ENCODE measurements at regions not wholly inside any gene's neighbourhood (a gene's known extent, or its start where the extent isn't known, plus 50 kb on each side); places are given as distances from the start of the nearest gene placed in this dataset.

- TF ChIP-seq POLR2AphosphoS5 (IDR thresholded peaks at IDR 0.05; ENCODE audit: low read depth, low read length) (no peak), REST (IDR thresholded peaks at IDR 0.05; ENCODE audit: insufficient read depth in 1 of 2, low read depth in 2 of 2, low read length in 1 of 2) (no peak), SIN3A (IDR thresholded peaks at IDR 0.05; ENCODE audit: borderline replicate concordance, insufficient read depth, low read depth, low read length) (no peak), TCF7L2 (IDR thresholded peaks at IDR 0.05; ENCODE audit: low read depth, low read length) (no peak), CTCF (IDR thresholded peaks at IDR 0.05) (no peak)
- H3K27me3 ChIP-seq (ENCODE audit: control insufficient read depth, insufficient read depth, low read length) = no peaks in the 10 kb centered on the region
- no peaks in the 10 kb centered on the region for H3K9me3 ChIP-seq (ENCODE audit: control insufficient read depth, insufficient read depth, low read depth, low read length)
- CTCF ChIA-PET = no interaction called here
- in situ Hi-C loops (cut with HindIII; ENCODE audit: low pct_unique_long_range_greater_than_20kb, low sequenced_read_pairs) = no loop called here
- H3K27ac ChIP-seq (ENCODE audit: low read length) = no peak overlapping the region
- ATAC-seq (no peak), DNase-seq (ENCODE audit: low read depth, low spot score) (no peak)
- no peaks in the 10 kb centered on the region for H3K36me3 ChIP-seq (ENCODE audit: control insufficient read depth, insufficient read depth, low read length)
- no peaks in the 10 kb centered on the region for H3K4me1 ChIP-seq (ENCODE audit: control insufficient read depth, insufficient read depth, low read length)
- no peak overlapping the region for H3K4me3 ChIP-seq (ENCODE audit: low read depth in 2 of 2, low read length in 2 of 2)
- POLR2A ChIA-PET = no interaction called here
- BruUV-seq (replicated peaks) = no TSS peak
- intact Hi-C loops (cut with micrococcal nuclease; ENCODE audit: unreplicated experiment) = no loop called here
Measured at GRCh38 chr5:93930098-93930497, 188.7 kb upstream of the POU5F2 start.

DNA sequence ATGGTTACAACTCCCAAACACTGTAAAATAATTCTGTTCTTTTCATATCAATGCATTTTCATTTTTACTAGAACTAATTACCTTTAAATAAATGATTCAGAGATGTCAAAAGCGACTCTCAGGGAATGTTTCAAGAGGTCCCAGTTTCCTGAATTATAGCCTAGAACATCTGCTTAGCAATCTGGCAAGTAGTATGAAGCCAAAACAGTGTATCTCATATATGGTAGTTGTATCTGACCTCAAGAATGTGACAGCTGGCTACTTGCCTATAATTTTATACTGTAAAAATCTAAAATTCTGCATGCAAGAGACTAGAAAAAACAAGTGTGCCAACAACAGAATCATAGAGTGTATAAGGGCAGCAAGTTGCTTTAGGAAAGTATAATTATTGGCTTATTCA is 187.7 kb upstream of the POU5F2 start:
- Histone ChIP-seq H3K9me3 (ENCODE audit: control insufficient read depth, insufficient read depth, low read depth, low read length) (no peaks in the 10 kb centered on the region), H3K36me3 (ENCODE audit: control insufficient read depth, insufficient read depth, low read length) (no peaks in the 10 kb centered on the region), H3K4me1 (ENCODE audit: control insufficient read depth, insufficient read depth, low read length) (no peaks in the 10 kb centered on the region), H3K27ac (ENCODE audit: low read length) (no peak overlapping the region), H3K27me3 (ENCODE audit: control insufficient read depth, insufficient read depth, low read length) (no peaks in the 10 kb centered on the region), H3K4me3 (ENCODE audit: low read depth in 2 of 2, low read length in 2 of 2) (no peak overlapping the region)
- intact Hi-C loops (cut with micrococcal nuclease; ENCODE audit: unreplicated experiment) (no loop called here), in situ Hi-C loops (cut with HindIII; ENCODE audit: low pct_unique_long_range_greater_than_20kb, low sequenced_read_pairs) (no loop called here)
- ChIA-PET POLR2A (no interaction called here), CTCF (no interaction called here)
- TF ChIP-seq REST (IDR thresholded peaks at IDR 0.05; ENCODE audit: insufficient read depth in 1 of 2, low read depth in 2 of 2, low read length in 1 of 2) (no peak), TCF7L2 (IDR thresholded peaks at IDR 0.05; ENCODE audit: low read depth, low read length) (no peak), POLR2AphosphoS5 (IDR thresholded peaks at IDR 0.05; ENCODE audit: low read depth, low read length) (no peak), CTCF (IDR thresholded peaks at IDR 0.05) (no peak), SIN3A (IDR thresholded peaks at IDR 0.05; ENCODE audit: borderline replicate concordance, insufficient read depth, low read depth, low read length) (no peak)
- DNase-seq (ENCODE audit: low read depth, low spot score) (no peak), ATAC-seq (no peak)
- no TSS peak for BruUV-seq (replicated peaks)

Measured in Panc1 (cell line).